RWPE2 (cell line): ENCODE measurements at regions not wholly inside any gene's neighbourhood (a gene's known extent, or its start where the extent isn't known, plus 50 kb on each side); places are given as distances from the start of the nearest gene placed in this dataset.
A peak's percentile ranks its signal among the peaks of the same experiment; 100 is the strongest.

ENCODE experiments used
- ATAC-seq: fragments of 200-7000 bp; cut with Tn5 transposase; 3 replicates; pipeline ENCODE4 v1.9.1; 2021; ENCODE audit warnings: low read depth
- DNase-seq: peaks from one replicate; pipeline ENCODE4 v3.0.0-alpha.2; 2020; ENCODE audit warnings: low spot score
- H3K27ac ChIP-seq: fragments of 450-650 bp; 2 replicates; pipeline ENCODE4 v1.5.1; 2017; ENCODE audit warnings: mild to moderate bottlenecking; ENCODE audit not compliant: poor library complexity, severe bottlenecking
- H3K27me3 ChIP-seq: fragments of 250-450 bp; sonication (Bioruptor Pico); 2 replicates; pipeline ENCODE4 v1.5.1; 2021; ENCODE audit warnings: mild to moderate bottlenecking, moderate library complexity; ENCODE audit not compliant: insufficient read depth, poor library complexity, severe bottlenecking
- H3K36me3 ChIP-seq: fragments of 250-450 bp; sonication (Bioruptor Pico); 2 replicates; pipeline ENCODE4 v1.5.1; 2020; ENCODE audit warnings: low read depth, mild to moderate bottlenecking, moderate library complexity
- H3K4me1 ChIP-seq: fragments of 250-450 bp; sonication (Bioruptor Pico); 2 replicates; pipeline ENCODE4 v1.5.1; 2021; ENCODE audit warnings: mild to moderate bottlenecking, moderate library complexity; ENCODE audit not compliant: insufficient read depth, poor library complexity, severe bottlenecking
- H3K4me3 ChIP-seq: fragments of 250-450 bp; sonication (Bioruptor Pico); 2 replicates; pipeline ENCODE4 v1.5.1; 2021; ENCODE audit warnings: mild to moderate bottlenecking, moderate library complexity; ENCODE audit not compliant: severe bottlenecking
- H3K9me3 ChIP-seq: fragments of 250-450 bp; sonication (Bioruptor Pico); 2 replicates; pipeline ENCODE4 v1.5.1; 2021; ENCODE audit warnings: mild to moderate bottlenecking, moderate library complexity; ENCODE audit not compliant: severe bottlenecking
- CTCF ChIP-seq: fragments of 450-650 bp; IDR thresholded peaks from one replicate; pipeline ENCODE4 v1.5.1; 2017; ENCODE audit warnings: mild to moderate bottlenecking, moderate library complexity; ENCODE audit not compliant: poor library complexity, severe bottlenecking

- Histone ChIP-seq H3K9me3 (no peaks in the 10 kb centered on the region), H3K4me1 (no peaks in the 10 kb centered on the region), H3K4me3 (no peak overlapping the region), H3K27me3 (no peaks in the 10 kb centered on the region), H3K27ac (no peak overlapping the region), H3K36me3 (no peaks in the 10 kb centered on the region; the same call in 1 of the 2 replicates)
- DNase-seq (no peak), ATAC-seq (no peak)
- no peak for TF ChIP-seq CTCF
These were observed 510.9 kb upstream of the PCDH9 start for GRCh38 chr13:67740871-67741535.

GRCh38 chr13:67736646-67737420 lies 506.7 kb upstream of the PCDH9 start:
- TF ChIP-seq CTCF: peak; percentile 27
- DNase-seq (no peak), ATAC-seq (peak; percentile 41; the same call in 1 of the 3 replicates)
- no peak overlapping the region for H3K27ac ChIP-seq
- no peaks in the 10 kb centered on the region; the same call in 1 of the 2 replicates for H3K36me3 ChIP-seq
- no peak overlapping the region for H3K4me3 ChIP-seq
- no peaks in the 10 kb centered on the region for H3K27me3 ChIP-seq
- H3K4me1 ChIP-seq: no peaks in the 10 kb centered on the region
- no peaks in the 10 kb centered on the region for H3K9me3 ChIP-seq

- DNase-seq: no peak
- Histone ChIP-seq H3K4me1 (no peaks in the 10 kb centered on the region), H3K27ac (no peak overlapping the region), H3K36me3 (no peaks in the 10 kb centered on the region; the same call in 1 of the 2 replicates), H3K27me3 (no peaks in the 10 kb centered on the region), H3K4me3 (no peak overlapping the region), H3K9me3 (no peaks in the 10 kb centered on the region)
- no peak for ATAC-seq
- no peak for TF ChIP-seq CTCF
These were observed 505.5 kb upstream of the PCDH9 start for GRCh38 chr13:67735651-67736050.

- H3K4me1 ChIP-seq: no peaks in the 10 kb centered on the region
- DNase-seq (no peak), ATAC-seq (0 out of 3 replicates have a peak, but pooled peaks have one; percentile 31)
- H3K36me3 ChIP-seq: no peaks in the 10 kb centered on the region
- no peak for TF ChIP-seq CTCF
- H3K4me3 ChIP-seq: no peak overlapping the region
- no peak overlapping the region for H3K27ac ChIP-seq
- H3K27me3 ChIP-seq: no peaks in the 10 kb centered on the region
- H3K9me3 ChIP-seq: no peaks in the 10 kb centered on the region
These were observed 496.8 kb upstream of the PCDH9 start for GRCh38 chr13:67726979-67727378.

GRCh38 chr13:67725999-67726398 lies 495.9 kb upstream of the PCDH9 start:
- no peak for TF ChIP-seq CTCF
- no peaks in the 10 kb centered on the region for H3K4me1 ChIP-seq
- H3K4me3 ChIP-seq: no peak overlapping the region
- H3K36me3 ChIP-seq: no peaks in the 10 kb centered on the region
- no peak overlapping the region for H3K27ac ChIP-seq
- no peaks in the 10 kb centered on the region for H3K9me3 ChIP-seq
- DNase-seq (no peak), ATAC-seq (no peak)
- no peaks in the 10 kb centered on the region for H3K27me3 ChIP-seq
